Osteoblast (primary cell): ENCODE measurements at regions not wholly inside any gene's neighbourhood (a gene's known extent, or its start where the extent isn't known, plus 50 kb on each side); places are given as distances from the start of the nearest gene placed in this dataset.
"Not testable (repeated sequence)": the region's sequence is repeated elsewhere in the genome, so short reads cannot be mapped to it uniquely, and the experiment has no call there.

Source experiments
- DNase-seq: peaks from one replicate; pipeline ENCODE4 v3.0.0; 2011; ENCODE audit warnings: low spot score, mixed read lengths; ENCODE audit not compliant: insufficient read length; ENCODE audit errors: missing footprints
- H2AFZ ChIP-seq: 2 replicates; pipeline ENCODE4 v1.6.0; 2011; ENCODE audit warnings: mild to moderate bottlenecking, low read length
- H3K27ac ChIP-seq: 2 replicates; pipeline ENCODE4 v1.5.1; 2011; ENCODE audit warnings: mild to moderate bottlenecking, low read depth, low read length, moderate library complexity
- H3K27me3 ChIP-seq: 2 replicates; pipeline ENCODE4 v1.6.0; 2012; ENCODE audit warnings: mild to moderate bottlenecking, control low read depth, inconsistent platforms, low read length, moderate library complexity; ENCODE audit not compliant: insufficient read depth
- H3K36me3 ChIP-seq: 2 replicates; pipeline ENCODE4 v1.5.1; 2011; ENCODE audit warnings: mild to moderate bottlenecking, low read length, control low read depth, moderate library complexity; ENCODE audit not compliant: insufficient read depth
- H3K4me1 ChIP-seq: 2 replicates; pipeline ENCODE4 v1.5.1; 2011; ENCODE audit warnings: mild to moderate bottlenecking, low read length, control low read depth, moderate library complexity; ENCODE audit not compliant: insufficient read depth
- H3K4me2 ChIP-seq: 2 replicates; pipeline ENCODE4 v1.6.0; 2011; ENCODE audit warnings: mild to moderate bottlenecking, low read length; ENCODE audit not compliant: insufficient read depth
- H3K4me3 ChIP-seq: fragments of 200-600 bp; sonication (generic); 3 replicates; pipeline ENCODE4 v1.5.1; 2012; ENCODE audit warnings: mild to moderate bottlenecking, low read length, inconsistent platforms; ENCODE audit not compliant: insufficient read depth
- H3K79me2 ChIP-seq: 2 replicates; pipeline ENCODE4 v1.6.0; 2012; ENCODE audit warnings: mild to moderate bottlenecking, low read length, control low read depth, inconsistent platforms; ENCODE audit not compliant: insufficient read depth
- H3K9me3 ChIP-seq: 2 replicates; pipeline ENCODE4 v1.5.1; 2011; ENCODE audit warnings: low read depth, low read length, control low read depth
- H4K20me1 ChIP-seq: 2 replicates; pipeline ENCODE4 v1.6.0; 2012; ENCODE audit warnings: mild to moderate bottlenecking, low read length, control low read depth; ENCODE audit not compliant: insufficient read depth

DNA sequence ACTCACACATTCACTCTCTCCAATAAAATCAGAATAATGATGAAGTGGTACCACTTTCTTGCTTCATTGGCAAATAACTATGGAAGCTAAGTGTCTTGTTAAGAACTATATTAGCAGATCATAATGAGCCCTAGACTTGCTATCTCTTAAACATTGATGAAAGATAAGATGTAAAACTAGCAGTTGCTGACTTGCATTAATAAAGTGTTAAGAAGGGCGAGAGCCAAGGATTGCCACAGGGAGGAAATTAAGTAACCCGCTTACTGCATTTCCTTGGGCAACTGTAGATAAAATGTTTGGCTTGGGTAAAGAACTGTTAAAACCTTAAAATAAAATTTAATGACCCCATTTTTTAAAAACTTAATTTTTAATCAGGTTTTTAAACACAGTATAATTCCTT, 167.0 kb downstream of the SPATA31A6 start:
- H3K9me3 ChIP-seq, H3K27ac ChIP-seq, H3K4me2 ChIP-seq, H3K79me2 ChIP-seq, H3K4me3 ChIP-seq, H4K20me1 ChIP-seq, H3K36me3 ChIP-seq, H2AFZ ChIP-seq, DNase-seq, H3K4me1 ChIP-seq, H3K27me3 ChIP-seq: not testable (repeated sequence)

DNA sequence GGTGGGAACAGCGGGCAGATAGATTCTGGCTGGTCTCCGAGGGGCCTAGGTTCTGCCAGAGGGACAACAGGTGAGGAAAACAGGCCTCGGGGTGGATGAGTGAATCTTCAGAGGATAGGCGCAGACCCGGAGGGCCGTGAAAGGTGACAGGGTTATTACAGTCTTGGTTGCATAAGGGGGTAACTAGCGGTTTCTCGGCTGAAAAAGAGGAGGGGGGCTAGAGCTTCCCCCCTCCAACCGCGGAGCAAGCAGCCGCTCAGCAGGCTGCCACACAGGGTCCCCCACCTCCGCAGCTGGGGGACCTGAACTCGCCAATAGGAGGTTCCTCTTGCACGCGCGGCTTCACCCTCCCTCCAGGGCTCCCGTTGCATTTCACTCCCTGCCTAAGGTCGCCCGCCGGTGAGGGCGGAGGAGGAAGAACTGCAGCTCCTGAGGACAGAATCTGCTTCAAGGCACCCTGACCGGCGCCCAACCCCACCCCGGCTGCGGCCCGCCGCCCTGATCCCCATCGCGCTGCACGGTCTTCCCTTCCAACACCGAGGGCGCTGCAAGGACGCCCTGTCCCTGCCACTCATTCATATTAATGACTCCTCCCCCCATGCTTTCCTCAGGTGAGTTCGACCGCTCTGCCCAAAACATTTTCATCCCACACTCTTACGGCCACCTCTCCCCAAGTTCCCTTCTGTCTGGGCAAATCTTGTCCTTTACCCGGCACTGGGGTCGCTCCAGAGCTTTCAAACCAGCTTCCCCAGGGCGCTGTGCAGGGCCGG, 174.3 kb downstream of the SPATA31A6 start:
- not testable (repeated sequence) for DNase-seq

DNA sequence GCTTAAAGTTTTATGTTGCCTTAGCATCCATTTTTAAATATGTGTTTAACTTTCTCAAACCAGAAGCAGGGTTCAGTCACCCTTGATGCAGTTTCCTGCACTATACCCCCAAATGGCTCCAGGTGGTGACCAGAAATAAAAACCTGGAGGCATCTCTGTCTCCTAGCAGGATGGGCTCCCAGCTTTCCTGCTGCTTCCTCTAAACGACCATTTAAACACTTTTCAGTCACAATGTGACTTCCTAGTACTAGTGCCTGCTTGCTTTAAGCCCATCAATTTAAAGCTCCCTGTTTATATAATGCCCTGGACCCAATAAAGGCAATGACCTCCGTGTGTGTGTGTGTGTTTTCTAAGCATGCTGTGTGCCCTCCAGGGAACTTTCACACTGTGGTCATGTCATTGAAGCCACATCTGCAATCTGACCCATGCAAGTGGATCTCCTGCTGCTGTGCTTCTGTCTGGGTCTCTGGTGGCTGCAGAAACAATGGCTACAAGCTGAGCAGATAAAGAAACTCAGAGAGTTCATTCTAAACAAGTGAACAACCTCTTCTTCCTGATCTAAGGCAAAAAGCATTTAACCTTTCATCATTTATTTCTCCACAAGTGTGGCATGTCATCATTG, 175.3 kb downstream of the SPATA31A6 start:
- DNase-seq, result peak; percentile 8
- H3K27ac ChIP-seq, H3K27me3 ChIP-seq, H3K4me2 ChIP-seq, H3K4me3 ChIP-seq, H3K9me3 ChIP-seq, H3K4me1 ChIP-seq, H3K36me3 ChIP-seq, H3K79me2 ChIP-seq, H4K20me1 ChIP-seq, H2AFZ ChIP-seq: not testable (repeated sequence)

More for the DNA sequence above, 174.3 kb downstream of the SPATA31A6 start:
- not testable (repeated sequence) for H3K36me3 ChIP-seq, H3K27ac ChIP-seq, H3K4me2 ChIP-seq, H3K27me3 ChIP-seq, H3K9me3 ChIP-seq, H4K20me1 ChIP-seq, H3K4me3 ChIP-seq, H2AFZ ChIP-seq, H3K4me1 ChIP-seq, H3K79me2 ChIP-seq

- not testable (repeated sequence) for H3K36me3 ChIP-seq, H3K27ac ChIP-seq, H3K4me1 ChIP-seq, H3K9me3 ChIP-seq, H2AFZ ChIP-seq, H3K27me3 ChIP-seq, H4K20me1 ChIP-seq, H3K4me2 ChIP-seq, H3K4me3 ChIP-seq, H3K79me2 ChIP-seq
- DNase-seq, result peak; percentile 5
Observed at GRCh38 chr9:42364410-42365243, 181.2 kb downstream of the SPATA31A6 start.

DNA sequence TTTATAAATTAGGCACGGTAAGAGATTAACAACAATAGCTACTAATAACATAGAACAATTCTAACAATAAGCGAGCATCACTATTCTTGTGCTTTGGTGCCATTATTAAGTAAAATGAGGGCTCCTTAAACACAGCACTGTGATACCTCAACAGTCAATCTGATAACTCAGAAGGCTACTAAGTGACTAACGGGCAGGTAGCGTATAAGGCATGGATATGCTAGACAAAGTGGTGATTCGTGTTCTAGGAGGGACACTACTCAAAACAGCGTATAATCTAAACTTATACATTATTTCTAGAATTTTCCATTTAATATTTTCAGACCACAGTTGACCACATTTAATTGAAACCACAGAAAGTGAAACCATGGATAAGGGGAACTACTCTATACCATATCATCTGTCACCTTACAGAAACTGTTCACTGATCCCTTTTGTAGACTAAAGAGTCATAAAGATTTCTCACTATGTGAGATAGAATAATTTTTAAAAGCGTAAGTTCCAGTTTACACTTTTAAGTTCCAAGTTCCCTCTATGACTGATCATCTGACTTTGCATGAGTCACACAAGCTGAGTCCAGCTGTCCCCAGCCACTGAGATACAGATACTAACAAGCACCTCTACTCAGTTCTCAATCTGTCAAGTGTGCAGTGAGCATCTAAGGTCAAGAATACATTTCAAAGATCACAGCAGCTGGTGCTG, 181.9 kb downstream of the SPATA31A6 start:
- H3K4me2 ChIP-seq, H4K20me1 ChIP-seq, H3K4me3 ChIP-seq, H3K27me3 ChIP-seq, H3K27ac ChIP-seq, H3K9me3 ChIP-seq, H3K36me3 ChIP-seq, H3K4me1 ChIP-seq, H3K79me2 ChIP-seq: not testable (repeated sequence)
- DNase-seq, result peak; percentile 36
- H2AFZ ChIP-seq, result peak overlapping the region; percentile 35
